ENCODE measurements at regions not wholly inside any gene's neighbourhood (a gene's known extent, or its start where the extent isn't known, plus 50 kb on each side); places are given as distances from the start of the nearest gene placed in this dataset.

DNA sequence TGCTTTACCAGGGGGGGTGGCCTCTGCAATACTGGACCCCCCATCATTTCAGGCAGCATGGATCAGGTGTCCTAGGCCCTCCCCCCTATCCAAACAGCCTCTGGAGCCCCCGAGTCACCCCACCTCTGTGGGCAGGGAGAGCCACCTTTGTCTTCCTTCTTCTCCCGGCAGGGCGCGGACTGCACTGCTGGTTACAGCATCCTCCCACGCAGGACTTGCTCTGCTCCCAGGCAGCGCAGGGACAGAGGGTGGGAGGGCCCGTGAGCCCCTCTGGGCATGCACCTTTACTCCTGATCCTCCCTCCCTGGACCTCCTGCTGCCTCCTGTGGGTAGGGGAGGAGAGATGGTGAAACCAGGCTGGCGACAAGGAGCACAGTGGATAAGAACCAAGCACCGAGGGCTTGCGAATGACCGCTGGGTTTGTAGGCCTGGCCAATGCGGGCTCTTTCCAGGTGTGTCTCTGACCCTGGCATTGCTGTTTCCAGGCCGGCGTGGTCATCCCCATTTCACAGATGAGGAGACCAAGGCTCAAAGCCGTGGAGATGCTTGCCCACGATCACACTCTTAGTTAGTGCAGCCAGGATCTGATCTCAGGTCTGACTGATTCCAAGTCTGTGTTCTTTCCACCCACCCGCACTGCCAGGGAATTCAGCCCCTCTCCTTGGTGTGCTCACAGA lies 73.6 kb upstream of the TARDBP start:
- TF ChIP-seq POLR2AphosphoS5 (IDR thresholded peaks at IDR 0.05) (no peak), EP300 (IDR thresholded peaks at IDR 0.05) (no peak), POLR2A (IDR thresholded peaks at IDR 0.05; ENCODE audit: low read depth) (no peak)
- TF ChIP-seq, protein P1, sequence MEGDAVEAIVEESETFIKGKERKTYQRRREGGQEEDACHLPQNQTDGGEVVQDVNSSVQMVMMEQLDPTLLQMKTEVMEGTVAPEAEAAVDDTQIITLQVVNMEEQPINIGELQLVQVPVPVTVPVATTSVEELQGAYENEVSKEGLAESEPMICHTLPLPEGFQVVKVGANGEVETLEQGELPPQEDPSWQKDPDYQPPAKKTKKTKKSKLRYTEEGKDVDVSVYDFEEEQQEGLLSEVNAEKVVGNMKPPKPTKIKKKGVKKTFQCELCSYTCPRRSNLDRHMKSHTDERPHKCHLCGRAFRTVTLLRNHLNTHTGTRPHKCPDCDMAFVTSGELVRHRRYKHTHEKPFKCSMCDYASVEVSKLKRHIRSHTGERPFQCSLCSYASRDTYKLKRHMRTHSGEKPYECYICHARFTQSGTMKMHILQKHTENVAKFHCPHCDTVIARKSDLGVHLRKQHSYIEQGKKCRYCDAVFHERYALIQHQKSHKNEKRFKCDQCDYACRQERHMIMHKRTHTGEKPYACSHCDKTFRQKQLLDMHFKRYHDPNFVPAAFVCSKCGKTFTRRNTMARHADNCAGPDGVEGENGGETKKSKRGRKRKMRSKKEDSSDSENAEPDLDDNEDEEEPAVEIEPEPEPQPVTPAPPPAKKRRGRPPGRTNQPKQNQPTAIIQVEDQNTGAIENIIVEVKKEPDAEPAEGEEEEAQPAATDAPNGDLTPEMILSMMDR (IDR thresholded peaks at IDR 0.05), result no peak

Data from esophagus muscularis mucosa (tissue), 4 donors.